K562 (cell line): ENCODE measurements at regions not wholly inside any gene's neighbourhood (a gene's known extent, or its start where the extent isn't known, plus 50 kb on each side); places are given as distances from the start of the nearest gene placed in this dataset.

Experiments used
- ATAC-seq: fragments of 200-7000 bp; cut with Tn5 transposase; 3 replicates; pipeline ENCODE4 v1.9.1; 2020; ENCODE audit warnings: moderate library complexity
- BruUV-seq: library from RNA; stranded (reverse); fragments of 400-500 nt; replicated peaks from 2 replicates; lab custom pipeline; 2021; lab: Mats Ljungman, UMichigan
- CTCF ChIA-PET: fragments of 300-600 bp; formaldehyde crosslinking; extraction: SDS; loops from one replicate; lab custom pipeline; 2021; ENCODE audit warnings: low intra/inter-chr PET ratio; lab: Yijun Ruan, JAX
- POLR2A ChIA-PET: fragments of 300-600, 350-650 bp; sonication (Branson Sonifier 250); formaldehyde crosslinking; extraction: SDS; loops from one replicate; lab custom pipeline; 2021; ENCODE audit warnings: antibody characterized with exemption, inconsistent platforms; lab: Yijun Ruan, JAX
- DNase-seq, 4 experiments: peaks; one replicate each; pipeline versions ENCODE4 v3.0.0 to v3.0.0-alpha.2; 2011 to 2018; ENCODE audit warnings: low spot score in 3 of 4, mixed read lengths in 3 of 4; ENCODE audit errors: extremely low read depth in 1 of 4
- FAIRE-seq: peaks from 2 replicates; lab custom pipeline; 2011; peaks lifted over from hg19 to GRCh38; lab: Jason Lieb, UNC
- H2AFZ ChIP-seq: 2 replicates; pipeline ENCODE4 v1.6.0; 2011; ENCODE audit warnings: low read depth, low read length, control low read depth, inconsistent platforms
- H3K27ac ChIP-seq: fragments of 200-600 bp; 3 replicates; pipeline ENCODE4 v1.8.0; 2011; ENCODE audit warnings: low read depth, mild to moderate bottlenecking, control low read depth, inconsistent platforms, low read length, moderate library complexity, mixed read lengths; ENCODE audit errors: extremely low read depth
- H3K27me3 ChIP-seq, 2 experiments: fragments of 300-600 bp in 1 of 2; 2 replicates in 1 of 2; 3 replicates in 1 of 2; pipeline versions ENCODE4 v1.6.0 to v1.8.0; 2011; ENCODE audit warnings: inconsistent platforms in 2 of 2, low read length in 2 of 2, mild to moderate bottlenecking in 1 of 2, mixed read lengths in 1 of 2, moderate library complexity in 1 of 2; ENCODE audit not compliant: control insufficient read depth in 2 of 2, insufficient read depth in 2 of 2
- H3K36me3 ChIP-seq: fragments of 300-600 bp; 3 replicates; pipeline ENCODE4 v1.8.0; 2011; ENCODE audit warnings: mild to moderate bottlenecking, low read length, inconsistent platforms; ENCODE audit not compliant: control insufficient read depth, insufficient read depth
- H3K4me1 ChIP-seq, 2 experiments: fragments of 200-600 bp in 1 of 2; replicated peaks in 1 of 2; 2 replicates in 1 of 2; 3 replicates in 1 of 2; pipeline versions ENCODE4 v1.5.1 to v1.8.0; 2011; ENCODE audit warnings: inconsistent platforms in 2 of 2, low read length in 2 of 2, mild to moderate bottlenecking in 1 of 2, mixed read lengths in 1 of 2, moderate library complexity in 1 of 2; ENCODE audit not compliant: control insufficient read depth in 2 of 2, insufficient read depth in 2 of 2
- H3K4me2 ChIP-seq: 2 replicates; pipeline ENCODE4 v1.6.1; 2011; ENCODE audit warnings: low read length, control low read depth, inconsistent platforms, mixed read lengths; ENCODE audit not compliant: insufficient read depth
- H3K4me3 ChIP-seq: fragments of 200-600 bp; sonication (generic), shearing (Covaris generic); 2 replicates; pipeline ENCODE4 v1.5.1; 2016; ENCODE audit warnings: control low read depth, inconsistent platforms
- H3K79me2 ChIP-seq: fragments of 200-600 bp; 3 replicates; pipeline ENCODE4 v1.8.0; 2011; ENCODE audit warnings: low read length, inconsistent platforms; ENCODE audit not compliant: control insufficient read depth, insufficient read depth
- H3K9ac ChIP-seq, 2 experiments: 2 replicates each; pipeline versions ENCODE4 v1.6.0 to v1.6.1; 2011; ENCODE audit warnings: low read depth in 2 of 2, low read length in 2 of 2, control low read depth in 1 of 2, inconsistent platforms in 1 of 2, mild to moderate bottlenecking in 1 of 2, mixed read lengths in 1 of 2; ENCODE audit not compliant: insufficient read depth in 1 of 2
- H3K9me1 ChIP-seq: one replicate; pipeline ENCODE4 v1.6.0; 2011; ENCODE audit warnings: inconsistent platforms, mild to moderate bottlenecking, low read length, moderate library complexity; ENCODE audit not compliant: control insufficient read depth, insufficient read depth
- H3K9me3 ChIP-seq: replicated peaks from 2 replicates; pipeline ENCODE4 v1.5.1; 2011; ENCODE audit warnings: low read depth, low read length, inconsistent platforms; ENCODE audit not compliant: control insufficient read depth, insufficient read depth
- H4K20me1 ChIP-seq: replicated peaks from 2 replicates; pipeline ENCODE4 v1.6.1; 2011; ENCODE audit warnings: low read length, inconsistent platforms, mixed read lengths; ENCODE audit not compliant: control insufficient read depth, insufficient read depth
- EP300 ChIP-seq: IDR thresholded peaks from 2 replicates; pipeline ENCODE4 v1.6.1; 2012; ENCODE audit warnings: low read length, improper control_type of control experiment
- EP400 ChIP-seq: fragments of 450-650 bp; IDR thresholded peaks from 2 replicates; pipeline ENCODE4 v1.6.1; 2017; ENCODE audit warnings: antibody characterized with exemption, mild to moderate bottlenecking, moderate library complexity
- HBP1 ChIP-seq: fragments of 450-650 bp; formaldehyde crosslinking; IDR thresholded peaks from 2 replicates; pipeline ENCODE4 v1.4.0; 2022; ENCODE audit warnings: missing genetic modification characterization
- IFI16 ChIP-seq: fragments of 250-450 bp; sonication (Bioruptor Pico); IDR thresholded peaks from 2 replicates; pipeline ENCODE4 v2.1.2; 2022; ENCODE audit warnings: mild to moderate bottlenecking, inconsistent platforms
- MEIS2 ChIP-seq: fragments of 450-650 bp; IDR thresholded peaks from 2 replicates; pipeline ENCODE4 v1.6.1; 2014; ENCODE audit warnings: mild to moderate bottlenecking; ENCODE audit not compliant: partially characterized antibody
- MTF1 ChIP-seq: fragments of 250-450 bp; sonication (Bioruptor Pico); IDR thresholded peaks from 2 replicates; pipeline ENCODE4 v1.9.0; 2021; ENCODE audit warnings: moderate library complexity, mild to moderate bottlenecking, inconsistent platforms, borderline replicate concordance
- PBX2 ChIP-seq, 2 experiments: IDR thresholded peaks in 1 of 2; conservative IDR thresholded peaks in 1 of 2; 2 replicates each; pipeline ENCODE4 v1.6.1; 2016; ENCODE audit warnings: low read depth in 2 of 2, mild to moderate bottlenecking in 1 of 2, missing compliant biosample characterization in 1 of 2, missing genetic modification characterization in 1 of 2, moderate library complexity in 1 of 2
- SMAD4 ChIP-seq: fragments of 250-450 bp; sonication (Bioruptor Pico); conservative IDR thresholded peaks from 2 replicates; pipeline ENCODE4 v1.8.0; 2021; ENCODE audit warnings: inconsistent platforms, mild to moderate bottlenecking, moderate library complexity
- SNRNP70 ChIP-seq: fragments of 200-400 bp; formaldehyde crosslinking; optimal IDR thresholded peaks from 2 replicates; pipeline ENCODE3; 2017; ENCODE audit warnings: low read depth, low read length
- STAT5A ChIP-seq: IDR thresholded peaks from 2 replicates; pipeline ENCODE4 v1.6.1; 2012; ENCODE audit warnings: low read length, inconsistent platforms, borderline replicate concordance
- ZNF23 ChIP-seq: fragments of 250-450 bp; sonication (Bioruptor Pico); IDR thresholded peaks from 2 replicates; pipeline ENCODE4 v1.4.0; 2020; ENCODE audit warnings: mild to moderate bottlenecking
- WGBS: fragments of 100-300 bp; shearing (Covaris generic); methylation state at CpG from one replicate; pipeline ENCODE4 v1.1.6; 2016; ENCODE audit warnings: low coverage, mixed read lengths; ENCODE audit not compliant: insufficient coverage; ENCODE audit errors: missing lambda C conversion rate; 5-methylcytosine and 5-hydroxymethylcytosine counted together
- in situ Hi-C: fragments of 300-500 bp; cut with MboI; formaldehyde crosslinking; loops from 4 replicates; pipeline ENCODE4 v1.15.0; 2018; ENCODE audit warnings: inconsistent platforms, mixed read lengths
- intact Hi-C: fragments of 100-400 bp; cut with micrococcal nuclease; formaldehyde crosslinking; loops from 2 replicates; pipeline ENCODE4 v1.14.2; 2022
- TF ChIP-seq, protein P1 (sequence below): fragments of 250-450 bp; sonication (Bioruptor Pico); IDR thresholded peaks from 2 replicates; pipeline ENCODE4 v1.5.0; 2021; ENCODE audit warnings: mild to moderate bottlenecking, borderline replicate concordance

GRCh38 chr15:62248277-62248984 lies 83.3 kb upstream of the C2CD4B start (continued):
- TF ChIP-seq PBX2 (CRISPR knock-in tag; IDR thresholded peaks at IDR 0.05; ENCODE audit: low read depth), result no peak
- TF ChIP-seq PBX2 (tag; conservative IDR thresholded peaks at IDR 0.05; ENCODE audit: low read depth), result no peak
- no peak for TF ChIP-seq STAT5A
- no peak for TF ChIP-seq SMAD4 (CRISPR knock-in tag)
- TF ChIP-seq HBP1 (CRISPR knock-in tag), result no peak

DNA sequence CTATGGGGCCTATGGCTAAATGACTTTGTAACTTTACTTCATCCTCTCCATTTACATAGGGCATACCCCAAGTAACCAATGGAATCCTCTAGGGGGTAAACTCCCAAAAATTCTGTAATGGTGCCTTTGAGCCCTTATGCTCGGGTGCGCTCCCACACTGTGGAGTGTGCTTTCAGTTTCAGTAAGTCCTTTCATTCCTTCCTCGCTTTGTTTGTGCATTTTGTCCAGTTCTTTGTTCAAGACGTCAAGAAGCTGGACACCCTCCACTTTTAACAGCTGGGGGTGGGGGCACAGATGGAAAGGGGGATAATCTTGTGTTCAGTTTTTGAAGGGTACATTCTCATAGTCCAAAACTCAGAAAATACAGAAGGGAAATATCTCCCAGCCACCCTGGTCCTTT lies 84.4 kb upstream of the C2CD4B start:
- Histone ChIP-seq H3K9ac (no peak overlapping the region), H3K36me3 (no peaks in the 10 kb centered on the region), H3K9me3 (no peaks in the 10 kb centered on the region), H4K20me1 (no peaks in the 10 kb centered on the region), H2AFZ (no peak overlapping the region), H3K9me1 (no peaks in the 10 kb centered on the region), H3K4me3 (no peak overlapping the region), H3K79me2 (no peaks in the 10 kb centered on the region), H3K27me3 (peaks cover 0 to 31% of the 10 kb centered on the region in 2 experiments; a peak in 3 of 5 replicates), H3K4me2 (no peak overlapping the region), H3K27ac (no peak overlapping the region), H3K4me1 (no peaks in the 10 kb centered on the region)
- BruUV-seq, result no TSS peak
- intact Hi-C loops (loop anchor here (10.0 kb wide), 1 partner anchor 165 kb away; no protein-coding TSS in a partner anchor), in situ Hi-C loops (no loop called here)
- ChIA-PET CTCF (no interaction called here), POLR2A (no interaction called here)
- ATAC-seq (no peak), FAIRE-seq (no peak), DNase-seq (no peak)
- 7% methylated on average over 4 of the region's 4 CpGs for WGBS
- TF ChIP-seq MEIS2 (no peak), MTF1 (CRISPR knock-in tag) (no peak), SNRNP70 (no peak), EP300 (no peak), IFI16 (CRISPR knock-in tag) (no peak), EP400 (no peak), ZNF23 (CRISPR knock-in tag) (no peak)
- TF ChIP-seq, protein P1, sequence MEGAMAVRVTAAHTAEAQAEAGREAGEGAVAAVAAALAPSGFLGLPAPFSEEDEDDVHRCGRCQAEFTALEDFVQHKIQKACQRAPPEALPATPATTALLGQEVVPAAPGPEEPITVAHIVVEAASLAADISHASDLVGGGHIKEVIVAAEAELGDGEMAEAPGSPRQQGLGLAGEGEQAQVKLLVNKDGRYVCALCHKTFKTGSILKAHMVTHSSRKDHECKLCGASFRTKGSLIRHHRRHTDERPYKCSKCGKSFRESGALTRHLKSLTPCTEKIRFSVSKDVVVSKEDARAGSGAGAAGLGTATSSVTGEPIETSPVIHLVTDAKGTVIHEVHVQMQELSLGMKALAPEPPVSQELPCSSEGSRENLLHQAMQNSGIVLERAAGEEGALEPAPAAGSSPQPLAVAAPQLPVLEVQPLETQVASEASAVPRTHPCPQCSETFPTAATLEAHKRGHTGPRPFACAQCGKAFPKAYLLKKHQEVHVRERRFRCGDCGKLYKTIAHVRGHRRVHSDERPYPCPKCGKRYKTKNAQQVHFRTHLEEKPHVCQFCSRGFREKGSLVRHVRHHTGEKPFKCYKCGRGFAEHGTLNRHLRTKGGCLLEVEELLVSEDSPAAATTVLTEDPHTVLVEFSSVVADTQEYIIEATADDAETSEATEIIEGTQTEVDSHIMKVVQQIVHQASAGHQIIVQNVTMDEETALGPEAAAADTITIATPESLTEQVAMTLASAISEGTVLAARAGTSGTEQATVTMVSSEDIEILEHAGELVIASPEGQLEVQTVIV (CRISPR knock-in tag), result no peak
